Central memory CD8-positive, alpha-beta T cell (primary cell): ENCODE measurements at regions not wholly inside any gene's neighbourhood (a gene's known extent, or its start where the extent isn't known, plus 50 kb on each side); places are given as distances from the start of the nearest gene placed in this dataset.

Experiments used
- ATAC-seq: fragments of 150-1000 bp; cut with Tn5 transposase; replicated peaks from 2 replicates; pipeline ENCODE4 v1.10.0; 2022; ENCODE audit warnings: mild to moderate bottlenecking, moderate FRiP score, moderate number of reproducible peaks; ENCODE audit not compliant: poor library complexity, severe bottlenecking; ENCODE audit errors: extremely low read depth
- DNase-seq, 2 donors: peaks; one replicate each; pipeline ENCODE4 v3.0.0; 2021; ENCODE audit warnings: low spot score in 2 of 2
- H3K27ac Mint-ChIP-seq: one replicate; pipeline ENCODE4 v1.8.0; 2022; ENCODE audit warnings: low read depth, mild to moderate bottlenecking, moderate library complexity, mixed read lengths
- H3K27me3 Mint-ChIP-seq: one replicate; pipeline ENCODE4 v1.8.0; 2022; ENCODE audit warnings: mixed read lengths
- H3K36me3 Mint-ChIP-seq: one replicate; pipeline ENCODE4 v1.8.0; 2022; ENCODE audit warnings: mild to moderate bottlenecking, moderate library complexity, mixed read lengths; ENCODE audit not compliant: insufficient read depth
- H3K4me1 Mint-ChIP-seq: one replicate; pipeline ENCODE4 v1.8.0; 2022; ENCODE audit warnings: mixed read lengths
- H3K4me3 Mint-ChIP-seq: one replicate; pipeline ENCODE4 v1.8.0; 2022; ENCODE audit warnings: mild to moderate bottlenecking, moderate library complexity, mixed read lengths
- H3K9me3 Mint-ChIP-seq: one replicate; pipeline ENCODE4 v1.8.0; 2022; ENCODE audit warnings: mixed read lengths

GRCh38 chr13:73745190-73745589, 389.0 kb downstream of the KLF12 start:
- Mint-ChIP-seq H3K36me3 (peaks cover 8% of the 10 kb centered on the region), H3K9me3 (no peaks in the 10 kb centered on the region), H3K27me3 (no peaks in the 10 kb centered on the region), H3K27ac (no peak overlapping the region), H3K4me1 (peaks cover 34% of the 10 kb centered on the region), H3K4me3 (no peak overlapping the region)
- ATAC-seq (no peak), DNase-seq (no peak)

- Mint-ChIP-seq H3K4me3 (no peak overlapping the region), H3K36me3 (peaks cover 4% of the 10 kb centered on the region), H3K4me1 (peaks cover 32% of the 10 kb centered on the region), H3K27ac (no peak overlapping the region), H3K9me3 (no peaks in the 10 kb centered on the region), H3K27me3 (no peaks in the 10 kb centered on the region)
- DNase-seq (no peak), ATAC-seq (no peak)
These were observed 391.2 kb downstream of the KLF12 start for GRCh38 chr13:73742982-73743381.

GRCh38 chr13:73741742-73742141, 392.5 kb downstream of the KLF12 start:
- Mint-ChIP-seq H3K4me1 (peaks cover 26% of the 10 kb centered on the region), H3K9me3 (no peaks in the 10 kb centered on the region), H3K27ac (peak overlapping the region; percentile 22), H3K27me3 (no peaks in the 10 kb centered on the region), H3K36me3 (peaks cover 7% of the 10 kb centered on the region), H3K4me3 (no peak overlapping the region)
- DNase-seq, result no peak
- no peak for ATAC-seq

GRCh38 chr13:73741111-73741510, 393.1 kb downstream of the KLF12 start:
- no peak for DNase-seq

GRCh38 chr13:73740666-73741065, 393.5 kb downstream of the KLF12 start:
- Mint-ChIP-seq H3K27me3 (no peaks in the 10 kb centered on the region), H3K9me3 (no peaks in the 10 kb centered on the region), H3K4me3 (no peak overlapping the region), H3K4me1 (peaks cover 28% of the 10 kb centered on the region), H3K27ac (no peak overlapping the region), H3K36me3 (peaks cover 7% of the 10 kb centered on the region)
- DNase-seq (no peak), ATAC-seq (no peak)

More at GRCh38 chr13:73741111-73741510, 393.1 kb downstream of the KLF12 start:
- Mint-ChIP-seq H3K27me3 (no peaks in the 10 kb centered on the region), H3K4me1 (peaks cover 27% of the 10 kb centered on the region), H3K27ac (peak overlapping the region; percentile 22), H3K4me3 (no peak overlapping the region), H3K9me3 (no peaks in the 10 kb centered on the region), H3K36me3 (peaks cover 7% of the 10 kb centered on the region)
- ATAC-seq, result no peak

GRCh38 chr13:73739394-73739793, 394.8 kb downstream of the KLF12 start:
- Mint-ChIP-seq H3K4me3 (no peak overlapping the region), H3K4me1 (peaks cover 33% of the 10 kb centered on the region), H3K36me3 (peaks cover 11% of the 10 kb centered on the region), H3K27ac (peak overlapping the region; percentile 32), H3K9me3 (no peaks in the 10 kb centered on the region), H3K27me3 (no peaks in the 10 kb centered on the region)
- DNase-seq (no peak), ATAC-seq (no peak)

GRCh38 chr13:73738626-73739025, 395.6 kb downstream of the KLF12 start:
- no peak for DNase-seq
- no peak overlapping the region for H3K27ac Mint-ChIP-seq
- H3K36me3 Mint-ChIP-seq, result peaks cover 8% of the 10 kb centered on the region
- H3K9me3 Mint-ChIP-seq, result no peaks in the 10 kb centered on the region
- H3K4me3 Mint-ChIP-seq, result no peak overlapping the region
- H3K27me3 Mint-ChIP-seq, result no peaks in the 10 kb centered on the region
- ATAC-seq, result no peak
- peaks cover 32% of the 10 kb centered on the region for H3K4me1 Mint-ChIP-seq

GRCh38 chr13:73737214-73737613, 397.0 kb downstream of the KLF12 start:
- no peak for DNase-seq
- Mint-ChIP-seq H3K4me3 (no peak overlapping the region), H3K4me1 (peaks cover 45% of the 10 kb centered on the region), H3K9me3 (no peaks in the 10 kb centered on the region), H3K36me3 (peaks cover 11% of the 10 kb centered on the region), H3K27me3 (no peaks in the 10 kb centered on the region), H3K27ac (no peak overlapping the region)
- no peak for ATAC-seq

GRCh38 chr13:73733706-73734105, 400.5 kb downstream of the KLF12 start:
- ATAC-seq (no peak), DNase-seq (no peak)
- no peak overlapping the region for H3K4me3 Mint-ChIP-seq
- H3K36me3 Mint-ChIP-seq, result peaks cover 14% of the 10 kb centered on the region
- peaks cover 48% of the 10 kb centered on the region for H3K4me1 Mint-ChIP-seq
- H3K27ac Mint-ChIP-seq, result peak overlapping the region; percentile 64
- H3K9me3 Mint-ChIP-seq, result no peaks in the 10 kb centered on the region
- H3K27me3 Mint-ChIP-seq, result no peaks in the 10 kb centered on the region

GRCh38 chr13:73732350-73732749, 401.9 kb downstream of the KLF12 start:
- no peaks in the 10 kb centered on the region for H3K9me3 Mint-ChIP-seq
- peaks cover 48% of the 10 kb centered on the region for H3K4me1 Mint-ChIP-seq
- DNase-seq (no peak), ATAC-seq (no peak)
- H3K27ac Mint-ChIP-seq, result peak overlapping the region; percentile 64
- peaks cover 19% of the 10 kb centered on the region for H3K36me3 Mint-ChIP-seq
- no peak overlapping the region for H3K4me3 Mint-ChIP-seq
- H3K27me3 Mint-ChIP-seq, result no peaks in the 10 kb centered on the region

- H3K36me3 Mint-ChIP-seq, result peaks cover 19% of the 10 kb centered on the region
- peaks cover 48% of the 10 kb centered on the region for H3K4me1 Mint-ChIP-seq
- no peaks in the 10 kb centered on the region for H3K27me3 Mint-ChIP-seq
- H3K27ac Mint-ChIP-seq, result no peak overlapping the region
- DNase-seq (no peak), ATAC-seq (no peak)
- no peak overlapping the region for H3K4me3 Mint-ChIP-seq
- H3K9me3 Mint-ChIP-seq, result no peaks in the 10 kb centered on the region
These were observed 402.6 kb downstream of the KLF12 start for GRCh38 chr13:73731564-73731963.

- Mint-ChIP-seq H3K36me3 (peaks cover 20% of the 10 kb centered on the region), H3K27ac (no peak overlapping the region), H3K4me3 (no peak overlapping the region), H3K9me3 (no peaks in the 10 kb centered on the region), H3K27me3 (no peaks in the 10 kb centered on the region), H3K4me1 (peaks cover 36% of the 10 kb centered on the region)
- DNase-seq (no peak), ATAC-seq (no peak)
These were observed 404.2 kb downstream of the KLF12 start for GRCh38 chr13:73730014-73730413.

- Mint-ChIP-seq H3K27me3 (no peaks in the 10 kb centered on the region), H3K4me1 (peaks cover 37% of the 10 kb centered on the region), H3K9me3 (no peaks in the 10 kb centered on the region), H3K36me3 (peaks cover 21% of the 10 kb centered on the region), H3K27ac (no peak overlapping the region), H3K4me3 (no peak overlapping the region)
- DNase-seq (no peak), ATAC-seq (no peak)
These were observed 405.2 kb downstream of the KLF12 start for GRCh38 chr13:73729046-73729445.

- H3K27ac Mint-ChIP-seq, result peak overlapping the region; percentile 76
- H3K4me1 Mint-ChIP-seq, result peaks cover 52% of the 10 kb centered on the region
- ATAC-seq (no peak), DNase-seq (no peak)
- H3K4me3 Mint-ChIP-seq, result no peak overlapping the region
- H3K27me3 Mint-ChIP-seq, result no peaks in the 10 kb centered on the region
- peaks cover 19% of the 10 kb centered on the region for H3K36me3 Mint-ChIP-seq
- no peaks in the 10 kb centered on the region for H3K9me3 Mint-ChIP-seq
These were observed 412.1 kb downstream of the KLF12 start for GRCh38 chr13:73722120-73722519.
